Gastrocnemius medialis (tissue), 4 donors: ENCODE measurements at regions not wholly inside any gene's neighbourhood (a gene's known extent, or its start where the extent isn't known, plus 50 kb on each side); places are given as distances from the start of the nearest gene placed in this dataset.

Source experiments
- ATAC-seq, 2 donors: fragments of 150-250 bp; one replicate each; pipeline ENCODE4 v1.9.1; 2016
- DNase-seq, 2 donors: peaks; one replicate each; pipeline ENCODE4 v3.0.0-alpha.2; 2019
- H3K27ac ChIP-seq, 4 donors: fragments of 200-600 bp; sonication (generic); 1 replicate in 1 of 4; 2 replicates in 3 of 4; pipeline ENCODE4 v1.5.1; 2016 to 2018; ENCODE audit warnings: mild to moderate bottlenecking in 2 of 4, moderate library complexity in 1 of 4
- H3K27me3 ChIP-seq, 3 donors: fragments of 200-600 bp; sonication (generic) in 2 of 3; 1 replicate in 1 of 3; 2 replicates in 2 of 3; pipeline versions ENCODE4 v1.5.1 to v1.6.0; 2016 to 2019; ENCODE audit warnings: mild to moderate bottlenecking in 1 of 3, moderate library complexity in 1 of 3
- H3K36me3 ChIP-seq, 2 donors: fragments of 200-600 bp; sonication (generic) in 1 of 2; one replicate each; pipeline ENCODE4 v1.5.1; 2017 to 2018
- H3K4me1 ChIP-seq, 2 donors: fragments of 200-600 bp; sonication (generic) in 1 of 2; one replicate each; pipeline ENCODE4 v1.5.1; 2016 to 2017; ENCODE audit warnings: mild to moderate bottlenecking in 2 of 2
- H3K4me3 ChIP-seq, 4 donors: fragments of 200-600 bp; sonication (generic) in 3 of 4; 1 replicate in 1 of 4; 2 replicates in 3 of 4; pipeline ENCODE4 v1.5.1; 2016 to 2019; ENCODE audit warnings: mild to moderate bottlenecking in 2 of 4
- H3K9me3 ChIP-seq, 3 donors: fragments of 200-600 bp; sonication (generic) in 2 of 3; 1 replicate in 1 of 3; 2 replicates in 2 of 3; pipeline ENCODE4 v1.5.1; 2016 to 2019
- POLR2A ChIP-seq, 2 donors: fragments of 450-650 bp; IDR thresholded peaks; one replicate each; pipeline ENCODE4 v1.6.1; 2017; ENCODE audit warnings: antibody characterized with exemption in 2 of 2, mild to moderate bottlenecking in 2 of 2, moderate library complexity in 2 of 2
- in situ Hi-C, 4 donors: fragments of 200-750 bp; cut with MboI; loops; one replicate each; pipeline versions ENCODE4 v1.15.0 to v1.8.0; 2017; ENCODE audit warnings: low sequenced_read_pairs in 4 of 4
- intact Hi-C: fragments of 100-400 bp; cut with DNase I; formaldehyde crosslinking; loops from one replicate; pipeline ENCODE4 v1.15.1; 2023; ENCODE audit warnings: low total_unique reads
- TF ChIP-seq, protein P1 (sequence below), 5 experiments: fragments of 450-650 bp in 3 of 5; fragments of 200-600 bp in 2 of 5; sonication (generic) in 2 of 5; IDR thresholded peaks in 4 of 5; conservative IDR thresholded peaks in 1 of 5; 1 replicate in 4 of 5; 2 replicates in 1 of 5; pipeline ENCODE4 v1.5.1; 2016 to 2019; ENCODE audit warnings: antibody characterized with exemption in 5 of 5, mild to moderate bottlenecking in 3 of 5, moderate library complexity in 3 of 5

DNA sequence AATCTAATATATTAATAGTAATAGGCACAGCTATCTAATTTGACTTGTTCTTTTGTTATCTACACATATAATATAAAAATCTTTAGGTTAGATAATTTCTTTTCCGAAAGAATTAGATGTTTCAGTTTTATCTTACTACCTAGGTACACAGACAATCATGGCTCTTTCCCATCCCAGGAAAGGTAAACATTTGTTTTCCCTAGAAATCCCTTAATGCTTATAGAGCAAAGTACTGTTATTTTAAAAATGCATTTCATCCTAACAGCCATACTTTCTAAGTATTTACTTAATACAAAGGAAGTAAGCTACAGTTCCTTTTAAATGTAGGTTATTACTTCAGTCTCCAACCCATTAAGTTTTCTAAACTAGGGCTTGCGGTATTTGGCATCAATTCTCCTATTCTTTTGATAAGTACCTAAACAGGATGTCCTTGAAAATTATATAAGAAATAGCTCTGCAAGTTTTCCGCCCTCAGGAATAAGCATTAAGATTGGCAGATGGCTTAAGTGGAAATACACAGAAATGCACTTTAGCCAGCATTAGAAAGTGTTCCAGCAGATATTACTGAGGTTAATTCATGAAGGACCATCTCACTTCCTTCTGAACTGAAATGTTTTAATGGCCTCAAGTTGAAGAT, 616.2 kb upstream of the SPRY2 start:
- Histone ChIP-seq H3K27ac (no peak overlapping the region), H3K36me3 (no peaks in the 10 kb centered on the region), H3K4me1 (no peaks in the 10 kb centered on the region), H3K4me3 (no peak overlapping the region), H3K9me3 (no peaks in the 10 kb centered on the region), H3K27me3 (no peaks in the 10 kb centered on the region)
- no peak for ATAC-seq
- intact Hi-C loops (no loop called here), in situ Hi-C loops (no loop called here)
- TF ChIP-seq, protein P1, sequence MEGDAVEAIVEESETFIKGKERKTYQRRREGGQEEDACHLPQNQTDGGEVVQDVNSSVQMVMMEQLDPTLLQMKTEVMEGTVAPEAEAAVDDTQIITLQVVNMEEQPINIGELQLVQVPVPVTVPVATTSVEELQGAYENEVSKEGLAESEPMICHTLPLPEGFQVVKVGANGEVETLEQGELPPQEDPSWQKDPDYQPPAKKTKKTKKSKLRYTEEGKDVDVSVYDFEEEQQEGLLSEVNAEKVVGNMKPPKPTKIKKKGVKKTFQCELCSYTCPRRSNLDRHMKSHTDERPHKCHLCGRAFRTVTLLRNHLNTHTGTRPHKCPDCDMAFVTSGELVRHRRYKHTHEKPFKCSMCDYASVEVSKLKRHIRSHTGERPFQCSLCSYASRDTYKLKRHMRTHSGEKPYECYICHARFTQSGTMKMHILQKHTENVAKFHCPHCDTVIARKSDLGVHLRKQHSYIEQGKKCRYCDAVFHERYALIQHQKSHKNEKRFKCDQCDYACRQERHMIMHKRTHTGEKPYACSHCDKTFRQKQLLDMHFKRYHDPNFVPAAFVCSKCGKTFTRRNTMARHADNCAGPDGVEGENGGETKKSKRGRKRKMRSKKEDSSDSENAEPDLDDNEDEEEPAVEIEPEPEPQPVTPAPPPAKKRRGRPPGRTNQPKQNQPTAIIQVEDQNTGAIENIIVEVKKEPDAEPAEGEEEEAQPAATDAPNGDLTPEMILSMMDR (IDR thresholded peaks at IDR 0.05 in 4 of 5, conservative IDR thresholded peaks at IDR 0.05 in 1 of 5): no peak
- TF ChIP-seq POLR2A (IDR thresholded peaks at IDR 0.05): no peak
- no peak for DNase-seq

DNA sequence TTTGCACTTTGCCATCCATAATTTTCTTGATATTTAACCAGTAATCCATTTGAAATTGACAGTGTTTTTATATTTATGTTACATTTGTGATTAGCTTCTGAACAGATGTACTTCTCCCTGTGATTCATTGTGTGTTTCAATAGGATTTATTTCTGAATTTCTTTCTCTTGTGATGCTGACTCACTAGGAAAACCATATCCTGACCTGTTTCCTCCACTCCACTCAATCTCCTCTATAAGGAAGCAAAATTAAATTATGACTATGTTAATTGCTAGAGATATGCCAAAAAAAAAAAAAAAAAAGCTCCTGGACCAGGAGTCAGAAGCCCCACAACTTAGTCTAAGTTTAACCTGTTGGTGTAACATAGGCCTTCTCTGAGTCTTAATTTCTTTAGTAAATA, 614.6 kb upstream of the SPRY2 start:
- in situ Hi-C loops: no loop called here
- no peak for ATAC-seq

DNA sequence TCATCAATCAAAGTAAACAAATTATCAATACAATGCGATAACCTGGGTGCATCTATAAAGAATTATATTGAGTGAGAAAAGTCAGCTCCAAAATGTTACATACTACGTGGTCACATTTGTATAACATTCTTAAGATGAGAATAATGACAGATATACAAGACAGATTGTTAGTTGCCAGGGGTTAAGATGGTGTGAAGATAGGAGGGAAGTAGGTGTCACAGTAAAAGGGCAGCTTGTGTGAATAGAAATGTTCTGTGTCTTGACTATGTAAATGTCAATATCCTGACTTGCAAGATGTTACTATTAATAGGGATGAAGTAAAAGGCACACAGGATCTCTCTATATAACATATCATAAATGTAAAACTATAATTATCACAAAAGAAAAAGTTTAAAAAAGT, 611.2 kb upstream of the SPRY2 start:
- no peak for ATAC-seq
- H3K4me1 ChIP-seq: no peaks in the 10 kb centered on the region
- no peaks in the 10 kb centered on the region for H3K36me3 ChIP-seq
- no peak overlapping the region for H3K27ac ChIP-seq
- TF ChIP-seq, protein P1 (IDR thresholded peaks at IDR 0.05 in 4 of 5, conservative IDR thresholded peaks at IDR 0.05 in 1 of 5): no peak
- TF ChIP-seq POLR2A (IDR thresholded peaks at IDR 0.05): no peak
- H3K27me3 ChIP-seq: no peaks in the 10 kb centered on the region
- intact Hi-C loops (no loop called here), in situ Hi-C loops (no loop called here)
- H3K9me3 ChIP-seq: no peaks in the 10 kb centered on the region
- H3K4me3 ChIP-seq: no peak overlapping the region
- no peak for DNase-seq

More for the DNA sequence above, 614.6 kb upstream of the SPRY2 start:
- H3K4me3 ChIP-seq: no peak overlapping the region
- H3K27me3 ChIP-seq: no peaks in the 10 kb centered on the region
- H3K9me3 ChIP-seq: no peaks in the 10 kb centered on the region
- no peak overlapping the region for H3K27ac ChIP-seq
- DNase-seq: no peak
- no peaks in the 10 kb centered on the region for H3K4me1 ChIP-seq
- no peak for TF ChIP-seq POLR2A (IDR thresholded peaks at IDR 0.05)
- TF ChIP-seq, protein P1 (IDR thresholded peaks at IDR 0.05 in 4 of 5, conservative IDR thresholded peaks at IDR 0.05 in 1 of 5): no peak
- H3K36me3 ChIP-seq: no peaks in the 10 kb centered on the region
- intact Hi-C loops: no loop called here

DNA sequence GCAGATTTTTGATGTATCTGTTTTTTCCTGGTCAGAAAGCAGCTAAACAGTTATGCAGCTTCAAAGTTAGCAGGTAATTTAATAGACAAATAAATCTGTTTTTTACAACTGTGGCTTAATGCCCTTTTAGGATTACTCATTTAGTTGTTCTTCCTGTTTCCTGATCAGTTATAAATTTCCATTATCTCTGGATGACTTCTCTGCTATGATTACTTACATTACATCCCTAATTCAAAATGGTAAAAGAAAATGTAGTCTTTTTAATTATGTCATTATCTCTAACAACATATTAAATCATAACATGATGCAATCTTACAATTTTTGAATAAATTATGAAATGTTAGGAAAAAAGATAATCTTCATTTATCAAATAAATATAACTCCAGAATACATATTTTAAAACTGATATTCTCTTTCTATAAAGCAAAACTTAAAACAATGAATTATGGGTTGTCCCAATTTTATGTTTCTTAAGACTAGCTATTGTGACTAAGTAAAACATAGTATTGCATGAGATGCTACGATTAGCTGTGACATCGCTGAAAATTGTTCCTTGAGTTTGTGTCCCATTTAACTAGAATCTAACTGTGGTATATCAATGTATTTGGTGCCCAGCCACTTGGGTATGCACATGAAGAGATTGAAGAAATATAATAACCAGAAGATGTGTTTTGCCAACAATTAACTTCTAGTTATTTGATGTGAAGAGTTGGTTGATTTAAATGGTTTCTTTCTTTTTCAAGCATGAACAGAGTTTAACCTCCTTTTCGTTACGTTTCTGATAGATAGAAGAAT, 605.3 kb upstream of the SPRY2 start:
- TF ChIP-seq POLR2A (IDR thresholded peaks at IDR 0.05): no peak
- TF ChIP-seq, protein P1 (IDR thresholded peaks at IDR 0.05 in 4 of 5, conservative IDR thresholded peaks at IDR 0.05 in 1 of 5): no peak
- DNase-seq: no peak
- Histone ChIP-seq H3K27me3 (no peaks in the 10 kb centered on the region), H3K36me3 (no peaks in the 10 kb centered on the region), H3K4me1 (no peaks in the 10 kb centered on the region), H3K9me3 (no peaks in the 10 kb centered on the region), H3K4me3 (no peak overlapping the region), H3K27ac (no peak overlapping the region)
- intact Hi-C loops: no loop called here
- ATAC-seq: no peak
- in situ Hi-C loops: no loop called here
